PC-3 (cell line): ENCODE measurements at regions not wholly inside any gene's neighbourhood (a gene's known extent, or its start where the extent isn't known, plus 50 kb on each side); places are given as distances from the start of the nearest gene placed in this dataset.

Source experiments
- EZH2 ChIP-seq: fragments of 300-600 bp; sonication (generic); IDR thresholded peaks from one replicate; pipeline ENCODE4 v1.6.1; 2017; ENCODE audit warnings: antibody characterized with exemption, mild to moderate bottlenecking, low read length; ENCODE audit not compliant: unreplicated experiment
- EZH2phosphoT487 ChIP-seq: fragments of 300-600 bp; sonication (generic); IDR thresholded peaks from 2 replicates; pipeline ENCODE4 v1.6.1; 2018; ENCODE audit warnings: mild to moderate bottlenecking, antibody characterized with exemption, low read length, borderline replicate concordance
- TF ChIP-seq, protein P1 (sequence below): fragments of 300-600 bp; sonication (generic); conservative IDR thresholded peaks from 2 replicates; pipeline ENCODE4 v1.5.1; 2017; ENCODE audit warnings: antibody characterized with exemption, low read depth, mild to moderate bottlenecking, low read length

DNA sequence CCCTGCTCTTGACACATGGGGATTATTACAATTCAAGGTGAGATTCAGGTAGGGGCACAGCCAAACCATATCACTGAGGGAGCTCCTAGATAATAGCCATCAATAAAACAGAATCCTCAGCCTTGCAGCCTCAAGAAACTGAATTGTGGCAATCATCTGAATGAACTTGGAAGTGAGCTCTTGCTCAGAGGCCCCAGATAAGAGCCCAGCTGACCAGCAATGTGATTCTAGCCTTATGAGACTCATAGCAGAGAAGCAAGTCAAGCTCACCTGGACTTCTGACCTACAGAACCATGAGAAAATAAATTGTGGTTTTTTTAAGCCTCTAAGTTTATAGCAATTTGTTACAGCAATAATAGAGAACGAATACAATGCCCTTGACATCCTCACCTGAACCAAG, 302.5 kb downstream of the LTN1 start:
- TF ChIP-seq, protein P1, sequence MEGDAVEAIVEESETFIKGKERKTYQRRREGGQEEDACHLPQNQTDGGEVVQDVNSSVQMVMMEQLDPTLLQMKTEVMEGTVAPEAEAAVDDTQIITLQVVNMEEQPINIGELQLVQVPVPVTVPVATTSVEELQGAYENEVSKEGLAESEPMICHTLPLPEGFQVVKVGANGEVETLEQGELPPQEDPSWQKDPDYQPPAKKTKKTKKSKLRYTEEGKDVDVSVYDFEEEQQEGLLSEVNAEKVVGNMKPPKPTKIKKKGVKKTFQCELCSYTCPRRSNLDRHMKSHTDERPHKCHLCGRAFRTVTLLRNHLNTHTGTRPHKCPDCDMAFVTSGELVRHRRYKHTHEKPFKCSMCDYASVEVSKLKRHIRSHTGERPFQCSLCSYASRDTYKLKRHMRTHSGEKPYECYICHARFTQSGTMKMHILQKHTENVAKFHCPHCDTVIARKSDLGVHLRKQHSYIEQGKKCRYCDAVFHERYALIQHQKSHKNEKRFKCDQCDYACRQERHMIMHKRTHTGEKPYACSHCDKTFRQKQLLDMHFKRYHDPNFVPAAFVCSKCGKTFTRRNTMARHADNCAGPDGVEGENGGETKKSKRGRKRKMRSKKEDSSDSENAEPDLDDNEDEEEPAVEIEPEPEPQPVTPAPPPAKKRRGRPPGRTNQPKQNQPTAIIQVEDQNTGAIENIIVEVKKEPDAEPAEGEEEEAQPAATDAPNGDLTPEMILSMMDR, result no peak
- TF ChIP-seq EZH2, result no peak
- no peak for TF ChIP-seq EZH2phosphoT487
